A172 (cell line): ENCODE measurements at regions not wholly inside any gene's neighbourhood (a gene's known extent, or its start where the extent isn't known, plus 50 kb on each side); places are given as distances from the start of the nearest gene placed in this dataset.

Experiments used
- DNase-seq: peaks from one replicate; pipeline ENCODE4 v3.0.0-alpha.2; 2015; ENCODE audit warnings: low spot score

- no peak for DNase-seq
Measured at GRCh38 chr11:13869398-13869886, 93.1 kb upstream of the SPON1 start.

GRCh38 chr11:13874597-13874996 is 87.9 kb upstream of the SPON1 start:
- no peak for DNase-seq

- no peak for DNase-seq
Measured at GRCh38 chr11:13875643-13876042, 86.9 kb upstream of the SPON1 start.

- DNase-seq: no peak
Measured at GRCh38 chr11:13876423-13876822, 86.1 kb upstream of the SPON1 start.

GRCh38 chr11:13878077-13878476 is 84.4 kb upstream of the SPON1 start:
- DNase-seq: no peak

- DNase-seq: no peak
Measured at GRCh38 chr11:13880634-13881033, 81.9 kb upstream of the SPON1 start.

- no peak for DNase-seq
Measured at GRCh38 chr11:13881226-13881905, 81.2 kb upstream of the SPON1 start.

GRCh38 chr11:13883042-13883441 is 79.5 kb upstream of the SPON1 start:
- DNase-seq: no peak

- no peak for DNase-seq
Measured at GRCh38 chr11:13883589-13883988, 78.9 kb upstream of the SPON1 start.

GRCh38 chr11:13884158-13884799 is 78.2 kb upstream of the SPON1 start:
- DNase-seq: peak; percentile 49

GRCh38 chr11:13885083-13885482 is 77.4 kb upstream of the SPON1 start:
- no peak for DNase-seq

- no peak for DNase-seq
Measured at GRCh38 chr11:13889552-13890249, 72.8 kb upstream of the SPON1 start.

GRCh38 chr11:13891911-13892310 is 70.6 kb upstream of the SPON1 start:
- no peak for DNase-seq

GRCh38 chr11:13896175-13896980 is 66.1 kb upstream of the SPON1 start:
- no peak for DNase-seq

GRCh38 chr11:13896981-13897353 is 65.6 kb upstream of the SPON1 start:
- DNase-seq: no peak

GRCh38 chr11:13897646-13898276 is 64.8 kb upstream of the SPON1 start:
- DNase-seq: no peak

- peak; percentile 25 for DNase-seq
Measured at GRCh38 chr11:13899603-13900002, 62.9 kb upstream of the SPON1 start.

- no peak for DNase-seq
Measured at GRCh38 chr11:13902523-13902922, 60.0 kb upstream of the SPON1 start.

GRCh38 chr11:13905137-13905781 is 57.3 kb upstream of the SPON1 start:
- DNase-seq: no peak

- DNase-seq: no peak
Measured at GRCh38 chr11:13907678-13908077, 54.8 kb upstream of the SPON1 start.

GRCh38 chr11:13908535-13908934 is 54.0 kb upstream of the SPON1 start:
- DNase-seq: no peak
